ENCODE measurements at regions not wholly inside any gene's neighbourhood (a gene's known extent, or its start where the extent isn't known, plus 50 kb on each side); places are given as distances from the start of the nearest gene placed in this dataset.

GRCh38 chr18:24656551-24657443 lies 196.4 kb downstream of the HRH4 start:
- DNase-seq (ENCODE audit: low spot score) (no peak), ATAC-seq (ENCODE audit: low FRiP score) (peak; percentile 89)
- no peak for TF ChIP-seq CTCF (IDR thresholded peaks at IDR 0.05)

GRCh38 chr18:24657444-24657842 lies 197.0 kb downstream of the HRH4 start:
- no peak for ATAC-seq (ENCODE audit: low FRiP score)
- no peak for TF ChIP-seq CTCF (IDR thresholded peaks at IDR 0.05)
- DNase-seq (ENCODE audit: low spot score), result no peak

GRCh38 chr18:24658302-24658701 lies 197.9 kb downstream of the HRH4 start:
- TF ChIP-seq CTCF (IDR thresholded peaks at IDR 0.05), result no peak
- ATAC-seq (ENCODE audit: low FRiP score), result no peak
- no peak for DNase-seq (ENCODE audit: low spot score)

- no peak for ATAC-seq (ENCODE audit: low FRiP score)
- TF ChIP-seq CTCF (IDR thresholded peaks at IDR 0.05), result no peak
- DNase-seq (ENCODE audit: low spot score), result no peak
Observed at GRCh38 chr18:24659827-24660720, 199.6 kb downstream of the HRH4 start.

- ATAC-seq (ENCODE audit: low FRiP score), result no peak
- no peak for TF ChIP-seq CTCF (IDR thresholded peaks at IDR 0.05)
- DNase-seq (ENCODE audit: low spot score), result no peak
Observed at GRCh38 chr18:24660956-24661355, 200.5 kb downstream of the HRH4 start.

GRCh38 chr18:24662412-24662821 lies 202.0 kb downstream of the HRH4 start:
- ATAC-seq (ENCODE audit: low FRiP score), result no peak
- no peak for TF ChIP-seq CTCF (IDR thresholded peaks at IDR 0.05)
- no peak for DNase-seq (ENCODE audit: low spot score)
